ENCODE measurements at regions not wholly inside any gene's neighbourhood (a gene's known extent, or its start where the extent isn't known, plus 50 kb on each side); places are given as distances from the start of the nearest gene placed in this dataset.

- TF ChIP-seq, protein P1, sequence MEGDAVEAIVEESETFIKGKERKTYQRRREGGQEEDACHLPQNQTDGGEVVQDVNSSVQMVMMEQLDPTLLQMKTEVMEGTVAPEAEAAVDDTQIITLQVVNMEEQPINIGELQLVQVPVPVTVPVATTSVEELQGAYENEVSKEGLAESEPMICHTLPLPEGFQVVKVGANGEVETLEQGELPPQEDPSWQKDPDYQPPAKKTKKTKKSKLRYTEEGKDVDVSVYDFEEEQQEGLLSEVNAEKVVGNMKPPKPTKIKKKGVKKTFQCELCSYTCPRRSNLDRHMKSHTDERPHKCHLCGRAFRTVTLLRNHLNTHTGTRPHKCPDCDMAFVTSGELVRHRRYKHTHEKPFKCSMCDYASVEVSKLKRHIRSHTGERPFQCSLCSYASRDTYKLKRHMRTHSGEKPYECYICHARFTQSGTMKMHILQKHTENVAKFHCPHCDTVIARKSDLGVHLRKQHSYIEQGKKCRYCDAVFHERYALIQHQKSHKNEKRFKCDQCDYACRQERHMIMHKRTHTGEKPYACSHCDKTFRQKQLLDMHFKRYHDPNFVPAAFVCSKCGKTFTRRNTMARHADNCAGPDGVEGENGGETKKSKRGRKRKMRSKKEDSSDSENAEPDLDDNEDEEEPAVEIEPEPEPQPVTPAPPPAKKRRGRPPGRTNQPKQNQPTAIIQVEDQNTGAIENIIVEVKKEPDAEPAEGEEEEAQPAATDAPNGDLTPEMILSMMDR (IDR thresholded peaks at IDR 0.05), result no peak
- TF ChIP-seq ZFX (IDR thresholded peaks at IDR 0.05; ENCODE audit: borderline replicate concordance), result no peak
- no peak overlapping the region for H3K27ac ChIP-seq
Measured at GRCh38 chr5:2898661-2899060, 147.2 kb upstream of the IRX2 start.

- no peak for TF ChIP-seq ZFX (IDR thresholded peaks at IDR 0.05; ENCODE audit: borderline replicate concordance)
- TF ChIP-seq, protein P1 (IDR thresholded peaks at IDR 0.05), result no peak
- no peak overlapping the region for H3K27ac ChIP-seq
Measured at GRCh38 chr5:2897276-2897961, 145.9 kb upstream of the IRX2 start.

DNA sequence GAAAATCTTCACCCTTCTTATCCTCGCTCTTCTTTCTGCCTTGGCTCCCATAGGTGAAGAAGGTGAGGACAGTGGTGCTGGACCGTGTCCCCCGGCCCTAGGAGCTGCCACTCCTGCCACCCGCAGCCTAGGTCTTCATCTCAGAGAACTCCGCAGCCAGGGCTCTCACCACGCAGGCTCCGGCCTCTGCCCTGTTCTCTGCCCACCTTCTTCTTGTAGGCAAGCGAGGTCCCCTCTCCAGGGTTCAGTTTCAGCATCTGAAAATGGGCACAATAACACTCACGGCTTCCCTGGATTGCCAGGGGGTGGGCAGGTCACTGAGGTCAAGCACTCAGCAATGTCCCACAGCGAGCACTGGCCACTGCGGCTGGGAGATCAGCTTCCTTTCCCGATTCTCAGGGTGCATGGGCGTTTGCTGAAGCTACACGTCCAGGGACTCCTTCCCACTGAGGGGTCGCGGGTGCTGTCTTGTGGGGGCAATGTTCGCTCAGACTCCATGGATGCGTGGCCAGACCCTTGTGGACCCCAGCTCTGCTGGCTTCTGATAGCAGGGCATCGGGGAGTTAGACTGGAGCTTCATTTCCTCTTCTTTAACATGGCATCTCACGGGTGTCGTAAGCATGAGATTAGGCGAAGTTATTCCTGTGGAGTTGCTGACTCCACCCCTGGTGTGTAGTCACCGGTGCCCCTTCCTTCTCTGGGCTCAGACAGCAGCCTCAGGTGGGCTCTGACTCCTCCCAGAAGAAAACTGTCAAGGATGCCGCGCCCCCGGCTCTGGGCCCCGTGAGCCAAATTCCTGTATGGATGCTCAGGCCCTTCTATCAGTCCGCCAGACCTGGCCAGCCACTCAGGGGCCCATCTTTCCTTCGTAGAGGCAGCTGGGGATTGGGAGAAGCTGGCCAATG is 145.1 kb upstream of the IRX2 start:
- TF ChIP-seq ZFX (IDR thresholded peaks at IDR 0.05; ENCODE audit: borderline replicate concordance), result no peak
- TF ChIP-seq, protein P1 (IDR thresholded peaks at IDR 0.05), result no peak
- H3K27ac ChIP-seq, result no peak overlapping the region

DNA sequence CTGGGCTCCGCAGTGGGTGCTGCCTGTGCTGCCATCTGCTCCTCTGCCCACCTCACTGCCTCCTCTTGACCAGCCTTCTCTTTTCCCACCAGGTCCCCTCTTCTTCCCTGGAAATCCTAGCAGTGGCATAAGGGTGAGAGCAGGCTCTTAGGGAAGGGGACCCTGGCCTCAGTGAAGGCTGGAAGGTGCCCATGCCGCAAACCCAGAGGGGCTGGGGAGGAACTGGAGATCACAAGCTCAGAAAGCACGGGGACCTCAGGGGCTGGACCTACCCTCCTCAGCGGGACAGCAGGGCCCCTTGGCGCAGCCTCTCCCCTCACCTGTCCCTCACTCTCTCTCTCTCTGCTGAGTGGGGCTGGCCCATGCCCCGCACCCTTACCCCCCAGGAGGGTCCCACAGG is 144.4 kb upstream of the IRX2 start:
- H3K27ac ChIP-seq, result no peak overlapping the region
- TF ChIP-seq ZFX (IDR thresholded peaks at IDR 0.05; ENCODE audit: borderline replicate concordance), result no peak
- TF ChIP-seq, protein P1 (IDR thresholded peaks at IDR 0.05), result no peak

GRCh38 chr5:2895196-2895595 is 143.7 kb upstream of the IRX2 start:
- TF ChIP-seq, protein P1 (IDR thresholded peaks at IDR 0.05), result no peak
- no peak for TF ChIP-seq ZFX (IDR thresholded peaks at IDR 0.05; ENCODE audit: borderline replicate concordance)
- H3K27ac ChIP-seq, result no peak overlapping the region

- no peak overlapping the region for H3K27ac ChIP-seq
- no peak for TF ChIP-seq ZFX (IDR thresholded peaks at IDR 0.05; ENCODE audit: borderline replicate concordance)
- TF ChIP-seq, protein P1 (IDR thresholded peaks at IDR 0.05), result no peak
Measured at GRCh38 chr5:2894736-2895135, 143.3 kb upstream of the IRX2 start.

DNA sequence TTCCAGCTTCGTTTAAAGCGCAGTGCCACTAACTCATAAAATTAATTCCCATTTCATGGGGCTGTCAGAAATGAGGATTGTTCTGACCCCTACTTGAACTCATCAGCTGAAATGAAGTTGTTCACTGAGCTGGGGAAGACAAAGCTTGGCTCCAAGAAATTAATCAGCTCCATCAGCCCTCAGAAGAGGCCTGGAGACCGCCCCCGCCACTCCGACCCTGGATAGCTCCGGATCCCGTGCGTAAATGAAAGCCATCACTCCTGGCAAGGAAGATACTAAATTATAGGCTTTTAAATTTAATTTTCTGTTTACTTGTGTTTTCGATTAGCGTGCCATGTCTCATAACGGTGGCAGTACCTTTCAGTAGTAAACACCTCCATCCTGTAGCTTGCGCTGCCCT is 142.8 kb upstream of the IRX2 start:
- no peak overlapping the region for H3K27ac ChIP-seq
- TF ChIP-seq, protein P1 (IDR thresholded peaks at IDR 0.05), result no peak
